Stomach (tissue), 8 donors: ENCODE measurements at regions not wholly inside any gene's neighbourhood (a gene's known extent, or its start where the extent isn't known, plus 50 kb on each side); places are given as distances from the start of the nearest gene placed in this dataset.
"Not testable (repeated sequence)": the region's sequence is repeated elsewhere in the genome, so short reads cannot be mapped to it uniquely, and the experiment has no call there.

Experiments
- DNase-seq, 2 donors: peaks; one replicate each; pipeline versions ENCODE4 v3.0.0 to v3.0.0-alpha.2; 2013 to 2019
- H3K27ac ChIP-seq, 5 donors: fragments of 200-600 bp in 4 of 5; sonication (generic) in 4 of 5; one replicate each; pipeline ENCODE4 v1.5.1; 2013 to 2019; ENCODE audit warnings: mild to moderate bottlenecking in 1 of 5, moderate library complexity in 1 of 5
- H3K27me3 ChIP-seq, 3 donors: fragments of 200-600 bp; sonication (generic); one replicate each; pipeline ENCODE4 v1.5.1; 2017 to 2019; ENCODE audit warnings: mixed run types in 1 of 3
- H3K36me3 ChIP-seq, 4 donors: fragments of 200-600 bp; sonication (generic); 1 replicate in 3 of 4; 2 replicates in 1 of 4; pipeline ENCODE4 v1.5.1; 2016 to 2019
- H3K4me1 ChIP-seq, 4 donors: fragments of 200-600 bp; sonication (generic); one replicate each; pipeline ENCODE4 v1.5.1; 2016 to 2019
- H3K4me3 ChIP-seq, 4 donors: fragments of 200-600 bp; sonication (generic) in 3 of 4; one replicate each; pipeline ENCODE4 v1.5.1; 2016 to 2019; ENCODE audit warnings: mild to moderate bottlenecking in 1 of 4
- H3K9me3 ChIP-seq, 4 donors: fragments of 200-600 bp; sonication (generic); one replicate each; pipeline ENCODE4 v1.5.1; 2016 to 2019
- EP300 ChIP-seq: sonication (generic); formaldehyde crosslinking; IDR thresholded peaks from one replicate; pipeline ENCODE4 v1.6.1; 2017; ENCODE audit warnings: antibody characterized with exemption
- POLR2A ChIP-seq, 4 donors: fragments of 450-650 bp; IDR thresholded peaks; one replicate each; pipeline ENCODE4 v1.6.1; 2016; ENCODE audit warnings: antibody characterized with exemption in 4 of 4, control low read depth in 2 of 4, mild to moderate bottlenecking in 1 of 4, moderate library complexity in 1 of 4
- POLR2AphosphoS5 ChIP-seq, 3 donors: sonication (generic); formaldehyde crosslinking; IDR thresholded peaks; one replicate each; pipeline ENCODE4 v1.6.1; 2016; ENCODE audit warnings: antibody characterized with exemption in 3 of 3
- WGBS, 5 donors: extraction: QIAGEN DNeasy Blood & Tissue Kit in 3 of 5; methylation state at CpG; one replicate each; pipeline versions ENCODE4 v1.1.5 to v1.1.7; 2013 to 2018; 5-methylcytosine and 5-hydroxymethylcytosine counted together
- intact Hi-C: fragments of 100-400 bp; cut with DNase I; formaldehyde crosslinking; loops from one replicate; pipeline ENCODE4 v1.15.1; 2023; ENCODE audit warnings: low total_unique reads
- TF ChIP-seq, protein P1 (sequence below), 7 experiments: fragments of 450-650 bp in 4 of 7; fragments of 200-600 bp in 3 of 7; sonication (generic) in 3 of 7; IDR thresholded peaks; one replicate each; pipeline ENCODE4 v1.5.1; 2016 to 2019; ENCODE audit warnings: antibody characterized with exemption in 7 of 7, control low read depth in 2 of 7, mild to moderate bottlenecking in 1 of 7
- donor health status: healthy with polysubstance abuse.
- donor health status: Bipolar disorder and iron deficiency.
- donor health status: healthy.

DNA sequence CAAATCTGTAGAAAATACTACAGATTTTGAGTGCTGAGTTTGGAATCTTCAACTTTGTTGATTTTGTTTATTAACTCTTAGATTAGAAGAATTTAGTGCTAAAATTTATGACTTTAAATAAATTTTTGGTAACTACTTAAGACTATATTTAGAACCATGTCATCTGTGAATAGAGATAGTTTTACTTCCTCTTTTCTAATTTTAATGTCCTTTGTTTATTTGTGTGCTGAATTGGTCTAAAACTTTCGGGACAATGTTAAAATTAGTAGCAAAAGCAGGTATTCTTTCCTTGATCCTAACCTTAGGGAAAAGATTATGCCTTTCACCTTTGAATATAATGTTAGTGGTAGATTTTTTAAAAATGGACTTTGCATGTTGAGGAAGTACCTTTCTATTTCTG is 119.7 kb upstream of the CXorf51A start:
- intact Hi-C loops, result no loop called here
- H3K4me1 ChIP-seq, result no peaks in the 10 kb centered on the region
- H3K27me3 ChIP-seq, result no peaks in the 10 kb centered on the region
- H3K4me3 ChIP-seq, result no peak overlapping the region
- TF ChIP-seq, protein P1, sequence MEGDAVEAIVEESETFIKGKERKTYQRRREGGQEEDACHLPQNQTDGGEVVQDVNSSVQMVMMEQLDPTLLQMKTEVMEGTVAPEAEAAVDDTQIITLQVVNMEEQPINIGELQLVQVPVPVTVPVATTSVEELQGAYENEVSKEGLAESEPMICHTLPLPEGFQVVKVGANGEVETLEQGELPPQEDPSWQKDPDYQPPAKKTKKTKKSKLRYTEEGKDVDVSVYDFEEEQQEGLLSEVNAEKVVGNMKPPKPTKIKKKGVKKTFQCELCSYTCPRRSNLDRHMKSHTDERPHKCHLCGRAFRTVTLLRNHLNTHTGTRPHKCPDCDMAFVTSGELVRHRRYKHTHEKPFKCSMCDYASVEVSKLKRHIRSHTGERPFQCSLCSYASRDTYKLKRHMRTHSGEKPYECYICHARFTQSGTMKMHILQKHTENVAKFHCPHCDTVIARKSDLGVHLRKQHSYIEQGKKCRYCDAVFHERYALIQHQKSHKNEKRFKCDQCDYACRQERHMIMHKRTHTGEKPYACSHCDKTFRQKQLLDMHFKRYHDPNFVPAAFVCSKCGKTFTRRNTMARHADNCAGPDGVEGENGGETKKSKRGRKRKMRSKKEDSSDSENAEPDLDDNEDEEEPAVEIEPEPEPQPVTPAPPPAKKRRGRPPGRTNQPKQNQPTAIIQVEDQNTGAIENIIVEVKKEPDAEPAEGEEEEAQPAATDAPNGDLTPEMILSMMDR (IDR thresholded peaks at IDR 0.05), result no peak
- no peak for TF ChIP-seq POLR2A (IDR thresholded peaks at IDR 0.05)
- TF ChIP-seq POLR2AphosphoS5 (IDR thresholded peaks at IDR 0.05), result no peak
- TF ChIP-seq EP300, result no peak
- H3K36me3 ChIP-seq, result no peaks in the 10 kb centered on the region
- DNase-seq, result no peak
- peaks cover 0 to 3% (median 0%) of the 10 kb centered on the region in 4 donors for H3K9me3 ChIP-seq
- H3K27ac ChIP-seq, result no peak overlapping the region
- WGBS, 5 donors, result 42 to 58% (median 44%) methylated on average over 1 of the region's 1 CpG

DNA sequence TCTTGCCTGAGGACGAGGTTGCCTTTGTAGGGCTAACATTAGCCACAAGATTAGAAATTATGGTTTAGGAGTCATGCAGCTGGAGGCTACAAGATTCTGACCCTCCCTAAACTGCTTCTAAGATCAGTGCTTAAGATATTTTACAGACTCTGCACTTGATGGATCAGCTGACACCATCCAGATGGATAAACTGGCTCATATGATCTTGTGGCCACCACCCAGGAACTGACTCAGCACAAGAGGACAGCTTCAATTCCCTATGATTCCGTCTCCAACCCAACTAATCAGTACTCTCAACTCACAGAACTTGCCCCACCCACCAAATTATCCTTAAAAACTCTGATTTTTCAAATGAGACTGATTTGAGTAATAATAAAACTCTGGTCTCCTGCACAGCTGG is 118.5 kb upstream of the CXorf51A start:
- H3K27ac ChIP-seq, DNase-seq, intact Hi-C loops, H3K27me3 ChIP-seq, H3K36me3 ChIP-seq, H3K4me1 ChIP-seq, H3K4me3 ChIP-seq, H3K9me3 ChIP-seq: not testable (repeated sequence)
- 30 to 63% (median 43%) methylated on average over 1 to 2 of the region's 2 CpGs for WGBS, 5 donors

DNA sequence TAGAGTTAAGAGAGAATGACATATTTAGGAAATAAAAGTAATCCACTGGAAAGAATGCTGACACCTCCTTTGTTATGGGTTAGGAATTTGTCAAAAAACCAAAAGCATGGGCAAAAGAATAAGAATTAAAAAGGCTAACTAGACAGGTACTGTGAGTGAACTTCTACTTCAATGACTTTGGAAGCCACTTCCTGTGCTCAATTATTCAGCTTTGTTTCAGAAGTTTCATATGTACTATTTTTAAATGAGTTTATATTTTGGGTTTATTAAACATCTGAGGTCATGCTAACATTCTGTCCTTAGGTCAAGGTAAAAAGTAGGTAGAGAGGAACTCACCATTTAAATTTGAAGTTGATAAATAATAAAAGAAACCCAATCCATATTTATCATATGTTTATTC is 106.7 kb upstream of the CXorf51A start:
- no peaks in the 10 kb centered on the region for H3K9me3 ChIP-seq
- intact Hi-C loops, result no loop called here
- TF ChIP-seq, protein P1 (IDR thresholded peaks at IDR 0.05), result no peak
- TF ChIP-seq POLR2A (IDR thresholded peaks at IDR 0.05) (no peak), EP300 (no peak), POLR2AphosphoS5 (IDR thresholded peaks at IDR 0.05) (no peak)
- no peak overlapping the region for H3K4me3 ChIP-seq
- no peaks in the 10 kb centered on the region for H3K4me1 ChIP-seq
- H3K27me3 ChIP-seq, result no peaks in the 10 kb centered on the region
- no peak overlapping the region for H3K27ac ChIP-seq
- no peaks in the 10 kb centered on the region for H3K36me3 ChIP-seq
- DNase-seq, result no peak

DNA sequence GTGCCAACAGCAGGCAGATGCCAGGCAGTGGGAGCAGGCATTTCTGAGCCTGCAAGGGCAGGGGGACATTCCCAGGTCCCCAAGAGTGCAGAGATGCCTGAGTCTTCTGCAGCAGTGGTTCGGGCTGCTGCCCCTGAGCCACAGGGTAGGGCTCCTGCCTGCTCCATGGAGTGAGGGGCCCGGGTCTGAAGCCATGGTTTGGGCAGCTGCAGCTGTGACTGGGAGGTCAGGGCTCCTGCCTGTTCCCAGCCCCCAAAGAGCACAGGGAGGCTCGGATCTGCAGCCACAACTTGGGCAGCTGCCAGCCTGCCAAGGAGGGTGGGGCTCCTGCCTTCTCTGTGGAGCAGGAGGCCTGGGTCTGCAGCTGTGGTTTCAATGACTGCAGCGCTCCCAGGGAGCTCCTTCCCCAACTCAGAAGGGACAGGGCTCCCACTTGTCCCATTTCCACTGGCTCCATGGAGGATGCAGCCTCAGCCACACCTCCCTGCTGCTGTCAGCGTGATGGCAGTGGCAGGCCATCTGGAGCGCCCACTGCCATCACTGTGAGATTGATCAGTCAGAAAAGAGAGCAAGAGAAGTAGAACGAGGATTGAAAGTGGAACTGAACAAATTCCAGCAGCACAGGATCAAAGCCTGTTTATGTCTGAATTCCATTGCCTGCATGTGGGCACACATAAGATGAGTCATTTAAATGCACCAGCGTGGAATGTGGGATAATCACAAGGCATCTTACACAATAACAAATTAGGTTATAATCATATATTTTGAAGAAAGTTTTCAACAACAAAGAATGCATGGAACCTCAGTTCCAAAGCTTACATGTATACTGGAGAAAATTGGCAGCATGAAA is 93.1 kb upstream of the CXorf51A start:
- WGBS, 5 donors, result 59 to 68% (median 61%) methylated on average over 4 to 8 of the region's 8 CpGs
- TF ChIP-seq, protein P1 (IDR thresholded peaks at IDR 0.05), result no peak
- no peak for TF ChIP-seq POLR2A (IDR thresholded peaks at IDR 0.05)
- no peak for TF ChIP-seq EP300
- TF ChIP-seq POLR2AphosphoS5 (IDR thresholded peaks at IDR 0.05), result no peak

DNA sequence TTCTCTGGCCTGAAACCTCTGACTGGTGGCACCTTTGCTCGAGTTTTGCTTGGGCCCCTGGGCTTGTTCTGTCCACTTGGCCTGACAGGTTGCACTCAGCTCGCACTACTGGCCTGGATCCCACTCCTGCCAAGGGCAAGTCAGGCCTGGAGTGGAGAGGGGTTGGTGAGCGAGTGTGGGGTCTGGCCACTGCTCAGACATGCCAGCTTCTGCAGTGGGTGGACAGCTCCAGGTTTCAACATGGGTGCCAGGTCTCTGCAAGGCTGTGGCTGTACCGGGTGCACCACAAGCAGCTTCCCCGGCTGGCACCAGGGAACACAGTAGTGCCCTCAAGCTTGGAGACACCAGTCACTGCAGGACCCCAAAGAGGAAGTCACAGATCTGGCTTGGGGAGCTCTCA is 91.6 kb upstream of the CXorf51A start:
- Histone ChIP-seq H3K4me1 (no peaks in the 10 kb centered on the region), H3K36me3 (no peaks in the 10 kb centered on the region), H3K9me3 (peaks cover 0 to 15% (median 0%) of the 10 kb centered on the region in 4 donors), H3K27me3 (no peaks in the 10 kb centered on the region), H3K27ac (no peak overlapping the region), H3K4me3 (no peak overlapping the region)
- TF ChIP-seq POLR2AphosphoS5 (IDR thresholded peaks at IDR 0.05), result no peak
- TF ChIP-seq, protein P1 (IDR thresholded peaks at IDR 0.05), result no peak
- WGBS, 5 donors, result 19 to 63% (median 43%) methylated on average over 2 to 5 of the region's 5 CpGs
- DNase-seq, result peak in 1 of 2 donors; percentile 0
- intact Hi-C loops, result no loop called here

More for the DNA sequence above, 93.1 kb upstream of the CXorf51A start:
- H3K4me1 ChIP-seq, result no peaks in the 10 kb centered on the region
- DNase-seq, result peak in 1 of 2 donors; percentile 0
- H3K27me3 ChIP-seq, result no peaks in the 10 kb centered on the region
- H3K4me3 ChIP-seq, result no peak overlapping the region
- H3K36me3 ChIP-seq, result no peaks in the 10 kb centered on the region
- H3K9me3 ChIP-seq, result peaks cover 0 to 15% (median 0%) of the 10 kb centered on the region in 4 donors
- intact Hi-C loops, result no loop called here
- H3K27ac ChIP-seq, result no peak overlapping the region
